GM19463 (cell line): ENCODE measurements at regions not wholly inside any gene's neighbourhood (a gene's known extent, or its start where the extent isn't known, plus 50 kb on each side); places are given as distances from the start of the nearest gene placed in this dataset.

ENCODE experiments used
- ATAC-seq: cut with Tn5 transposase; IDR thresholded peaks from one replicate; pipeline ENCODE4 v1.9.1; 2021; ENCODE audit warnings: mild to moderate bottlenecking, moderate library complexity; ENCODE audit not compliant: unreplicated experiment

DNA sequence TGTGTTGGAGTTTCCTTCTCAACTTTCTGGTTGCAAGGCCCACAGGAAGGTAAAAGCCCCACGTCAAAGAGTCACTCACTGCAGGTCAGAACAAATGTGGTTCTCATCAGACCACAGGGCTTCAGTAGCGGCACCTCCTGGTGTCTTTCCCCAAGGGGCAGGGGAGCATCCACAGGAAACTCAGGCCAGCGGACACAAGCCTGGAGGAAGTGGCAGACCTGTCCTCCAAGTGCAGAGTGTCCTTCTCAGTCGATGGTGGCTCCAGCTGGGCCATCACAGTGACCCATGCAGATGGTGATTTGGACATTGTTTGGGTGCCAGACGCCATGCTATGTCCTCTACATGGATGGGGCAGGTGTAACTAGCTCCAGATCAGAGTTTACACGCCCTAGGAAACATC is 84.9 kb downstream of the ACKR3 start:
- no peak for ATAC-seq

GRCh38 chr2:236656166-236656565 is 86.5 kb downstream of the ACKR3 start:
- ATAC-seq, result no peak

- no peak for ATAC-seq
Measured at GRCh38 chr2:236656721-236657120, 87.1 kb downstream of the ACKR3 start.

- ATAC-seq, result no peak
Measured at GRCh38 chr2:236657215-236657614, 87.6 kb downstream of the ACKR3 start.

- ATAC-seq, result no peak
Measured at GRCh38 chr2:236657801-236658200, 88.2 kb downstream of the ACKR3 start.

DNA sequence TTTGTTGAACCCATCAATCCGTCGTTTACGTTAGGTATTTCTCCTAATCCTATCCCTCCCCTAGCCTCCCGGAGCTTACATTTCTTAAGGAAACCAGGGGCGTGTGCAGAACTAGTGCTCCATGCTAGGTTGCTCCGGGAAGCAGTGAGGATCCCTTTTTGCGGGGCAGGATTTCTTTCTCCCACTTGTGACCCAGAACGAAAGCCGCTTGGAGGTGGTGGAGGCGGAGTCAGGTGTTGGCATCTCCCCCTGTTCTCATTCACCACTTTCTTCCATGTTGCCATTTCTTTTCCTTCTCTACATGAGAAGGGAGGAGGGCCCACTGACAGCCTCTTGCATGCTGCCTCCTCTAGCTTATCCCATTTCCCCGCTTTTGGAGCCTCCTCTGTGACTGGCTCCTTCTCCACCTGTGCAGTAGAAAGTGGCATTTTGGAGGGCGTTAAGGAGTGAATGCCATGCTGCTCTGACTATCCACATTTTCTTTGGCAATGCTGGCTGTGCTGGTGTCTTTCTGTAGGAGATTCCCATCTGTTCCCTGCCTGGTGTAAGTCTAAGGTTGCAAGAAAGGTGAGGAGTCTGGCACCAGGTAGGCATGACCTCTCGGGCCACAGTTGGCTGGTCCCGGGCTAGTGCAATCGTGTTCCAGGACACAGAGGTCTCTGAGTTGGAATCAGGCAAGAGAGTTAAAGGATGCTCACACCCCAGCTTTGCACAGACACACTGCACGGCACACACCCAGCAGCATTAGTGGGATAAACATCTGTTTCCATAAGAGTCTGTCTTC is 89.5 kb downstream of the ACKR3 start:
- no peak for ATAC-seq

DNA sequence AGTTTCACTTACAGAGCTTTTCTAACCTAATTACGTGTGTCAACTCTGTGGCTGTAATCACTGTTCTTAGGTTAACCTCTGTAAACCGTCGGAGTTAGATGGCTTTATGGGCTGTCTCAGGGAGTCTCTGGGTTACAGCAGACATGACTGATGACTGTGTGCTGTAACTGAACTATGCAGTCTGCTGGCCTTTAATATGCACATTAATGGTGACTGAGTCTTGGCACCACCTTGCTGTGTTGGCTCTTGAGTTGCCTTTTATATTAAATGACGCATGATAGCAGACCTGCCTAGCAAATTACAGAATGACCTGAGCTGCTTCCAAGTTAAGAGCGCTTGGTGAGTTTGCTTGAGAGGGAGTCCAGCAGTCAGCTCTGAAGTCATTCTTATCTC is 90.1 kb downstream of the ACKR3 start:
- ATAC-seq, result no peak

DNA sequence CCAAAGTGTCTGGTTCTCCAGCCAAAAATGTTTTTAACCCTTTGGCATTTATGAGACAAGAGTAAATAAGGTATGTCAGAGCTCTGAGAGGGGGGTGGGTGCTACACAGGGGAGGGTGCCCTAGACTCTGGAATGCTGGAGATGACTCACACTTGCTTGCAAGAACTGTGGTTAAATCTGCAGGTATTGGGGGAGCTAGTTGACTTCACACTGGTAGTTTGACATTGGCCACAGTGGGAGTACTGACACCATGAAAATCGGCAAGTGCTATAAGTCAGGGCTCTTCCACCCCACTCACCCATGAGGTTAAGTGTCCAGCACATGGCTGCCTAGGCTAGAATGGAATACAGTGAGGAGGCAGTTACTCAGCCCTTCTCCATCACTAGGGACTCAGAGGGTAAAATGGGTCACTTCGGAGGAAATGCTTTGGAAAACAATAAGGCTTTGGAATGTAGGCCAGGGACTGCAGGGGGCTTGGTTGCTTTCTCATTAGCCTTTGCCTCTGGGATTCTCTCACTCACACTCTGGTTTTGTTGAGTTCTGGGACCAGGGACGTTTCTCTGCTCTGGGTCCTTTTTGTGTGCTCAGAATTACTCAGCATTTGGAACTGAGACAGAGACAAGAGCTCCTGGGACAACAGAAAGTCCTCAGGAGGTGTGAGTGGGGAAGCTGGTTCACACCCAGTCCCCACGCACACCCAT is 91.6 kb downstream of the ACKR3 start:
- no peak for ATAC-seq

- ATAC-seq, result no peak
Measured at GRCh38 chr2:236661762-236662110, 92.1 kb downstream of the ACKR3 start.

DNA sequence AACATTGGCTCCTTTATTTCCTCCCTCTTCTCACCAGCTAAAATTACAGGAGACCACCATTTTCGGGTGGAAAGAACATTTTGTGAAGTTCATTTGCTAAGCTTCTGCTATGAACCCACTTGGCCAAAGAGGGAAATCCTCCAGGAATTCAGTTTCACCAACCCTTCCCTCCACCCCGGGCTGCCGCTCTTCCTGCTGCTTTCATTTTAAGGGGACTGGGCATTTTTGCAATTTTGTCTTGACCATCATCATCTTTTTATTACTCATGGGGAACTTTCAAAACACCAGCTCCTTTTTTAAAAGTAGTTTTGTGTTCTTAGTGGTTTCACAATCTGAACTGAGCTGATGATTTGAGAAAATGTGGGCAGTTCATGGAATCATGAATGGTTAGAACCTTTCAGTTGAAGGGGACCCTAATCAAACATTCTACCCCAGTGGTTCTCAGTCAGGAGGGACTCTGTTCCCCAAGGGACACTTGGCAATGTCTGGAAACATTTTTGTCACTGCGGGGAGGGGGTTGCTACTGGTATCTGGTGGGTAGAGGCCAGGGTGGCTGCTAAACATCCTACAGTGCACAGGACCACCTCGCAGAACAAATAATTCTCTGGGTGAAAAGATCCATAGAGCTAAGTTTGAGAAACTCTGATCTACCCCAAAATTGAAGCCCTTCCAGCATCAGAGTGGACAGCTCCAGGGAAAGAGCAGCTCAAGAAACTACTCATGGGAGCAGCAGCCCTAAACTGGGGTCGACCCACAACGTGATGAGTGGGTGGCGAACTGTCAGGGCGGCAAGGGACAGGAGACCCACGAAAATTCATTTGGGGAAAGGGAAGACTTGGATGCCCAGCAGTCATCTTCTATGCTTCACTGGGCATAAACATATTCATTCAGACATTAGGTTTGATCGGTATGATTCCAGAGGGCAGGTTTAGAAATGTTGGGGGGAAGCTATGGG is 92.9 kb downstream of the ACKR3 start:
- no peak for ATAC-seq

- no peak for ATAC-seq
Measured at GRCh38 chr2:236663287-236664101, 93.9 kb downstream of the ACKR3 start.

- ATAC-seq, result no peak
Measured at GRCh38 chr2:236664136-236664535, 94.5 kb downstream of the ACKR3 start.

GRCh38 chr2:236665101-236665500 is 95.5 kb downstream of the ACKR3 start:
- ATAC-seq, result no peak

DNA sequence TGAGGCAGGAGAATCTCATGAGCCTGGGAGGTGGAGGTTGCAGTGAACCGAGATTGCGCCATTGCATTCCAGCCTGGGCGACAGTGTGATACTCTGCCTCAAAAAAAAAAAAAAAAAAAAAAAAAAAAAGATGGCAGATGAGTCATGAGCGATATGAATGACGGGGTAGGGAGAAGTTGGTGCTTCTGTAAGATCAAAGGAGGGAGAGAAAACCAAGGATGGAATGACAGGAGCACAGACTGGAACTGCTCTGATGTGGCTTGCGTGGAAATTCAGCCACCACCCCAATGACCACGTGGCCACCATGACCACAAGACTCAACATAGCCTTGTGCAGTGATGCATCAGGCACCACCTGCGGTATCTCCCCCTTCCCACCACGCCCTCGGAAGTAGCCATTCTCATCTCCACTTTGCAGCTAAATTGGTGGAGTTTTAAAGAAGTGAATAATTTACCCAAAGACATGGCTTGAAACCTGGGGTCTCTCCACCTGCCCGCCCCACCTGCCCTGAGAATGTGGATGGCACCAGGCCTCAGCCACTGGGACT is 96.0 kb downstream of the ACKR3 start:
- ATAC-seq, result no peak

DNA sequence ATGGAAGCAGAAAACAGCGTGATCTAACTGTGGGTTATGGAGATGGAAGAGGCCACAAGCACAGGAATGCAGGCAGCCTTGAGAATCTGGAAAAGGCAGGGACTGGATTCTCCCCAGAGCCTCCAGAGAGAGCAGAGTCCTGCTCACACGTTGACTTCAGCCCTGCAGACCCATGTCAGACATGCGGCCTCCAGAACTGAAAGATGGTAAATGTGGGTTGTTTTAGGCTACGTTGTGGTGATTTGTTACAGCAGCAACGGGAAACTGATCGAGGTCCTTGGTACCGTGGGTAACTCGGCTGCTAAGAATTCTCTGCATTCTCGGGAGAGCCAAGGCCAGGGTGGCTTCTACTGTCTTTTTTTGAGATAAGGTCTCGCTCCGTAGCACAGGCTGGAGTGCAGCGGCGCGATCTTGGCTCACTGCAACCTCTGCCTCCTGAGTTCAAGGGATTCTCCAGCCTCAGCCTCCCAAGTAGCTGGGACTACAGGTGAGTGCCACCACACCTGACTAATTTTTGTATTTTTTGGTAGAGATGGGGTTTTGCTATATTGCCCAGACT is 97.1 kb downstream of the ACKR3 start:
- ATAC-seq, result no peak

DNA sequence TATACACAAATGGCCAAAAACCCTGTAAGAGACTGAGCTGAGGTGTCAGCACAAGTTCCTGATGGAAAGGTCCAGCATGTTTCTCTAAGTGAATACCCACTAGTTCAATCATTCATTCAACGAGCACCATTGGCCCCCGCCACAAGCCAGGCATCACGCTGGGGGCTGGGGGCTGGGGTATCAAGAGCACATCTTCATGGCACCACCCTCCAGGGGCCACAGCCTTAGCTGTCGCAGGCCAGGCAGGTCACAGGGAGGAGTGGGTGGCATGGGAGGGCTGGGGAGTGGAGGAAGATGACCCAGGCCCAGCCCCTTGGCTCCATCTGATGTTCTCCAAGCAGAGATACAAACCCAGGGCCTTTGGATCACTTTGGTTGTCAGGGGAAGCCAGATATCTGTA is 97.9 kb downstream of the ACKR3 start:
- ATAC-seq, result no peak

GRCh38 chr2:236668531-236668969 is 98.9 kb downstream of the ACKR3 start:
- ATAC-seq, result no peak

GRCh38 chr2:236670235-236670620 is 100.6 kb downstream of the ACKR3 start:
- ATAC-seq, result no peak

DNA sequence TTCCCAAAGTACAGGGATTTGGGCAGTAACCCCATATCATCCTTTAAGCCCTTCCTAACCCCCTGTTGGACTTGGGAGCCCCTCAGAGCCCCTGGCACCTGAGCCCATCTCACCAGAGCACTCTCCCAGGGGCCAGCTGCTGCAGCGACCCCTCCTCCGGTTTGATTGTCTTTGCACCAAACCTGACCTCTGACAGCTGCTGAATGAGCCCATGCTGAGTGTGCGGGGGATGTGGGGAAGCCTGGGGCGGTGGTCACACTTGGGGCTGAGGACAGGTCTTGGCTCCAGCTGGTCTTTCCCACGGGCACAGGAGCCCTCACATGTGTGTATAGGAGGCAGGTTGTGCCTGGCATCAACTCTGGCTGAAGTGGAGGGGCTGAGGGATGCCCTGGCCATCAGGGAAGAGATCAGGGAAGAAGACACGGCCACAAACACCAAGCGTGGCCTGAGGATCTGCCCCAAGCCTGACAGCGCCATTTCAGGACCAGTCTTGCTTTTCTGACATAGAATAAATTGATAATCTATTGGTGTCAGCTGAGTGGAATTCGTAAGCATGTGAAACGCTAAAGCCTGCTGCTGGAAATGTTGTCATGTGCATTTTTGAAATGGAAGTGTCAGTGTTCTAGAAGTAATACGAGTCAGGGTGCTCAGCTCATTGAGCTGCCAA is 102.4 kb downstream of the ACKR3 start:
- ATAC-seq, result no peak
